Sigmoid colon (tissue), 6 donors: ENCODE measurements at regions not wholly inside any gene's neighbourhood (a gene's known extent, or its start where the extent isn't known, plus 50 kb on each side); places are given as distances from the start of the nearest gene placed in this dataset.

Source experiments
- DNase-seq: peaks from one replicate; pipeline ENCODE4 v3.0.0-alpha.2; 2019
- H3K27ac ChIP-seq, 4 donors: fragments of 200-600 bp; sonication (generic); one replicate each; pipeline ENCODE4 v1.5.1; 2016 to 2019; ENCODE audit warnings: mild to moderate bottlenecking in 1 of 4
- H3K27me3 ChIP-seq, 3 donors: fragments of 200-600 bp; sonication (generic); one replicate each; pipeline ENCODE4 v1.5.1; 2019; ENCODE audit warnings: mild to moderate bottlenecking in 1 of 3
- H3K36me3 ChIP-seq, 4 donors: fragments of 200-600 bp; sonication (generic); one replicate each; pipeline ENCODE4 v1.5.1; 2016 to 2019
- H3K4me1 ChIP-seq, 4 donors: fragments of 200-600 bp; sonication (generic); one replicate each; pipeline ENCODE4 v1.5.1; 2017 to 2019
- H3K4me3 ChIP-seq, 4 donors: fragments of 200-600 bp; sonication (generic); one replicate each; pipeline ENCODE4 v1.5.1; 2017 to 2019; ENCODE audit warnings: mild to moderate bottlenecking in 2 of 4, moderate library complexity in 1 of 4
- H3K9me3 ChIP-seq, 4 donors: fragments of 200-600 bp in 3 of 4; sonication (generic) in 3 of 4; one replicate each; pipeline versions ENCODE4 v1.5.1 to v1.6.1; 2013 to 2019
- CTCF ChIP-seq, 4 experiments: fragments of 450-650 bp in 3 of 4; fragments of 200-600 bp in 1 of 4; IDR thresholded peaks; one replicate each; pipeline ENCODE4 v1.5.1; 2016 to 2019; ENCODE audit warnings: antibody characterized with exemption in 4 of 4, mild to moderate bottlenecking in 3 of 4, moderate library complexity in 2 of 4
- EP300 ChIP-seq, 4 donors: sonication (generic); formaldehyde crosslinking; IDR thresholded peaks; one replicate each; pipeline ENCODE4 v1.6.1; 2017; ENCODE audit warnings: antibody characterized with exemption in 4 of 4
- POLR2A ChIP-seq, 2 donors: fragments of 450-650 bp; IDR thresholded peaks; one replicate each; pipeline ENCODE4 v1.6.1; 2016; ENCODE audit warnings: antibody characterized with exemption in 2 of 2, mild to moderate bottlenecking in 2 of 2, moderate library complexity in 2 of 2
- POLR2AphosphoS5 ChIP-seq, 4 donors: sonication (generic); formaldehyde crosslinking; IDR thresholded peaks; one replicate each; pipeline ENCODE4 v1.6.1; 2017; ENCODE audit warnings: antibody characterized with exemption in 4 of 4
- WGBS, 2 donors: extraction: QIAGEN DNeasy Blood & Tissue Kit; methylation state at CpG; one replicate each; pipeline ENCODE4 v1.1.7; 2013; 5-methylcytosine and 5-hydroxymethylcytosine counted together
- intact Hi-C: fragments of 100-400 bp; cut with DNase I; formaldehyde crosslinking; loops from one replicate; pipeline ENCODE4 v1.15.1; 2023
- donor health status: healthy with polysubstance abuse.
- donor health status: healthy.

- TF ChIP-seq POLR2AphosphoS5 (IDR thresholded peaks at IDR 0.05), result no peak
- TF ChIP-seq CTCF (IDR thresholded peaks at IDR 0.05), result no peak
- no peak for TF ChIP-seq POLR2A (IDR thresholded peaks at IDR 0.05)
- TF ChIP-seq EP300 (IDR thresholded peaks at IDR 0.05), result no peak
- Histone ChIP-seq H3K4me3 (no peak overlapping the region), H3K27ac (no peak overlapping the region), H3K9me3 (no peaks in the 10 kb centered on the region), H3K27me3 (no peaks in the 10 kb centered on the region), H3K36me3 (no peaks in the 10 kb centered on the region), H3K4me1 (peaks cover 0 to 13% (median under 1%) of the 10 kb centered on the region in 4 donors)
- WGBS, 2 donors, result 13 to 59% methylated on average over 10 of the region's 10 CpGs
- no peak for DNase-seq
- intact Hi-C loops, result no loop called here
Observed at GRCh38 chr6:10310826-10311225, 104.0 kb downstream of the TFAP2A start.

DNA sequence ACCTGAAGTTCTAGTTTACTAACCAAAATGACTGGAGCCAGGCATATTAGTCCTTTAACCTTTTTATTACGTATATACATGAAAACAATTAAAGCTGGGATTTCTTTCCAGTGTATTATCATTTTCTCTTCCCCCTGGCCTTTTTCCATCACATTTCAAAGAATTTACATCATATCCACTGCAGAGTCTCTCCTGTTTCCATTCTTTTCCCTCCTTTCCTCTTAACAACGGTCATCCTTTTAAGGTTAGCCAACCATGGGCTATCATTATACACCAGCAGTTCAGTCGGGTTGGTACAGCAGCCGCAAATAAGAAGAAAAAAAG is 104.6 kb downstream of the TFAP2A start:
- 28 to 64% methylated on average over 4 of the region's 4 CpGs for WGBS, 2 donors
- no peak overlapping the region for H3K4me3 ChIP-seq
- no peak overlapping the region for H3K27ac ChIP-seq
- no peaks in the 10 kb centered on the region for H3K36me3 ChIP-seq
- DNase-seq, result no peak
- H3K27me3 ChIP-seq, result no peaks in the 10 kb centered on the region
- TF ChIP-seq CTCF (IDR thresholded peaks at IDR 0.05) (no peak), EP300 (IDR thresholded peaks at IDR 0.05) (no peak), POLR2A (IDR thresholded peaks at IDR 0.05) (no peak), POLR2AphosphoS5 (IDR thresholded peaks at IDR 0.05) (no peak)
- peaks cover 0 to 10% (median 0%) of the 10 kb centered on the region in 4 donors for H3K4me1 ChIP-seq
- no peaks in the 10 kb centered on the region for H3K9me3 ChIP-seq
- intact Hi-C loops, result no loop called here

- Histone ChIP-seq H3K4me3 (no peak overlapping the region), H3K4me1 (peaks cover 0 to 10% (median 0%) of the 10 kb centered on the region in 4 donors), H3K27ac (no peak overlapping the region), H3K36me3 (no peaks in the 10 kb centered on the region), H3K9me3 (no peaks in the 10 kb centered on the region), H3K27me3 (no peaks in the 10 kb centered on the region)
- no peak for TF ChIP-seq CTCF (IDR thresholded peaks at IDR 0.05)
- 45 to 55% methylated on average over 7 of the region's 7 CpGs for WGBS, 2 donors
- intact Hi-C loops, result no loop called here
- DNase-seq, result no peak
Observed at GRCh38 chr6:10309457-10310329, 105.2 kb downstream of the TFAP2A start.

DNA sequence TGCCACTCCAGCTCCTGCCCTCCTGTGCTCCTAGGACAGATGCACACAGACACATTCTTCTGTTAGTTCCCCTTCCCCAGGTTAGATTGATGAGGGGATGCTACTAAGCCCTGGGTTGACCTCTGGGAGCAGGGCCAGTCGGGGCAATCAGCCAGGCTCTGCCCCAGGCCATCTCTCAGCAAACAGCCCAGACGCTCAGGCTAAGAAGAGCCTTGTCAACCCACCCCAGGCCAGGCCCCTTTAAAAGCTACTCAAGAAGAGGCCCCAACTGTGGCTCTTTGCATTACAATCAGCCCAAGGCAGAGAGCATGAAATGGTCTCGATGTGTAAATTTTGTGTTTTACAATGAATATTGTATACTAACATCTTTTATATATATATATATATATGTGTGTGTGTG is 107.4 kb downstream of the TFAP2A start:
- H3K4me3 ChIP-seq, result no peak overlapping the region
- intact Hi-C loops, result no loop called here
- no peak for DNase-seq
- H3K36me3 ChIP-seq, result no peaks in the 10 kb centered on the region
- H3K27me3 ChIP-seq, result no peaks in the 10 kb centered on the region
- H3K9me3 ChIP-seq, result no peaks in the 10 kb centered on the region
- no peak overlapping the region for H3K27ac ChIP-seq
- TF ChIP-seq POLR2A (IDR thresholded peaks at IDR 0.05) (no peak), POLR2AphosphoS5 (IDR thresholded peaks at IDR 0.05) (no peak), EP300 (IDR thresholded peaks at IDR 0.05) (no peak)
- peaks cover 0 to 10% (median 0%) of the 10 kb centered on the region in 4 donors for H3K4me1 ChIP-seq
- 67% methylated on average over 3 of the region's 3 CpGs for WGBS, 2 donors

GRCh38 chr6:10307028-10307427 is 107.8 kb downstream of the TFAP2A start:
- no peaks in the 10 kb centered on the region for H3K27me3 ChIP-seq
- no peak overlapping the region for H3K4me3 ChIP-seq
- TF ChIP-seq EP300 (IDR thresholded peaks at IDR 0.05) (no peak), POLR2AphosphoS5 (IDR thresholded peaks at IDR 0.05) (no peak), CTCF (IDR thresholded peaks at IDR 0.05) (no peak), POLR2A (IDR thresholded peaks at IDR 0.05) (no peak)
- 93 to 97% methylated on average over 7 of the region's 7 CpGs for WGBS, 2 donors
- H3K4me1 ChIP-seq, result peaks cover 0 to 10% (median 0%) of the 10 kb centered on the region in 4 donors
- H3K27ac ChIP-seq, result no peak overlapping the region
- intact Hi-C loops, result no loop called here
- H3K36me3 ChIP-seq, result no peaks in the 10 kb centered on the region
- no peaks in the 10 kb centered on the region for H3K9me3 ChIP-seq
- DNase-seq, result no peak
